HG02610 (cell line): ENCODE measurements at regions not wholly inside any gene's neighbourhood (a gene's known extent, or its start where the extent isn't known, plus 50 kb on each side); places are given as distances from the start of the nearest gene placed in this dataset.
"Not testable (repeated sequence)": the region's sequence is repeated elsewhere in the genome, so short reads cannot be mapped to it uniquely, and the experiment has no call there.

Experiments used
- ATAC-seq: cut with Tn5 transposase; IDR thresholded peaks from one replicate; pipeline ENCODE4 v1.9.1; 2021; ENCODE audit warnings: mild to moderate bottlenecking, moderate library complexity; ENCODE audit not compliant: unreplicated experiment

- no peak for ATAC-seq
Measured at GRCh38 chr2:225254363-225254762, 145.1 kb upstream of the NYAP2 start.

GRCh38 chr2:225244933-225245332 is 154.6 kb upstream of the NYAP2 start:
- ATAC-seq, result no peak

DNA sequence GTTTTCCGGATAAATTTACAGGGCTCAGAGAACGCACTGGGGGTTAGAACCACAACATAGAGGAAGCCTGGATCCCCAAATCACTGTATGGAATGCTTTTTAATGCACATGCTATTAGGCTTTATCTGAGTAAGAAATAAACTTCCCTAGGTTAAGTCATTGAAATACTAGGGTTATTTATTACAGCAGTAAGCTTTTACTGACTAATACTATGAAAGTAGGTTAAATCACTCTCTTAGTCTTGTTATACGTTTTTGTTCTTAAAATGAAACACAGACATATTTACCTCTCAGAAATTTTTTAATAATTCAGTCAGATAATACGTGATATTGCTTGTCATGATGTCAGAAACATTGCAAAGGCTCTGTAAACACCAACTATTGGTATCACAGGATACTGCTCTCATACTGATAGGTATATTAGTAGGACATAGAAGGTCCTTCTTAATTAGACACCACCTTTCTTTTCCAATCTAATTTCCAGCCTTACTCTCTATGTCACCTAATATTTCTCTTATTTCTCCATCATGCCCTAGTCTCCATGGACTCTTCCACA is 162.7 kb upstream of the NYAP2 start:
- no peak for ATAC-seq

- ATAC-seq, result no peak
Measured at GRCh38 chr2:225233234-225233633, 166.3 kb upstream of the NYAP2 start.

DNA sequence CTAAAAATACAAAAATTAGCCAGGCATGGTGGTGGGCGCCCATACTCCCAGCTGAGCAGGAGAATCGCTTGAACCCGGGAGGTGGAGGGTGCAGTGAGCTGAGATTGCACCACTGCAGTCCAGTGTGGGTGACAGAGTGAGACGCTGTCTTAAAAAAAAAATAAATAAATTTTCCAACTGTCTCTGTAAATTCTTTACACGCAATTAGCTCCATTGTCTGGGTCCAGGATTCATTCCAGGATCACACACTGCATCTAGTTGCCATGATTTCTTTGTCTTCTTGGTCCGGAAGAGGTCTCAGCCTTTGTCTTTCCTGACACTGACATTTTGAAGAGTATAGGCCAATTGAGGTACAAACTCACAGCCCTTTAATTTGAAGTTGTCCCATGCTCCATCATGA is 167.6 kb upstream of the NYAP2 start:
- ATAC-seq, result no peak

- not testable (repeated sequence) for ATAC-seq
Measured at GRCh38 chr2:225229346-225229745, 170.2 kb upstream of the NYAP2 start.

DNA sequence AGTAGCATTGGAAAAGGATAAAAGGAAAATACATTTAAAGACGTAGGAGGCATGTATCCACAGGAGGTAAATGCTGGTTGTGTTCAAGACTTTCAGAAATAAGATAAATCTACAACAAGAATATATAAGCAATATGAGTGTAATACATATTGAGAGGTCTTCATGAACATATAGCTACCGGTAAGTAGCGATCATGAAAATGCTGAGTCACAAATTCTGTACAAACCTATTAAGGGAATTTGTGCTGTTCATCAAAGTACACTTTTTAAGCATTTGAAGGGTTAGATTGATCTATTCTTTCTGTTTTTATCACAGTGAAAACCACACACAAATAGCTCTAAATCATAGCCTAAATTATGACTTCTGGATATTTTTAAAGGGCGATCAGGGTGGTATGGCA is 173.1 kb upstream of the NYAP2 start:
- no peak for ATAC-seq

DNA sequence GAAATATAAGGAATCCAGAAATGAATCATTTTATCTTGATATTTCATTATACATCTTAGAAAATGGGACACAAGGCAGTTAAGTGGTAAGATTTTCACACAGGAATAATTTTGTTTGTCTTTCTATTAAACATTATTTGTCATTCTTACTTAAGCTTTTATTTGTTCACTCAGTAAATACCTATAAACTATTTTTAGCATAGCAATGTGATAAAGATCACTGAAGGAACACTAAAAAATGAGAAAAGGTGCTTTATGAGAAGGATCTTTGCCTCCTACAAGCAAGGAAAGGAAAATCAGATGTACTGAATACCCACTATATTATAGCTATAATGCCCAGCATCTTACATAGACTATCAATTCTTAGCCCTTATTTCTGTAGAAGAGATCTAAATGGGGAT is 176.2 kb upstream of the NYAP2 start:
- no peak for ATAC-seq

DNA sequence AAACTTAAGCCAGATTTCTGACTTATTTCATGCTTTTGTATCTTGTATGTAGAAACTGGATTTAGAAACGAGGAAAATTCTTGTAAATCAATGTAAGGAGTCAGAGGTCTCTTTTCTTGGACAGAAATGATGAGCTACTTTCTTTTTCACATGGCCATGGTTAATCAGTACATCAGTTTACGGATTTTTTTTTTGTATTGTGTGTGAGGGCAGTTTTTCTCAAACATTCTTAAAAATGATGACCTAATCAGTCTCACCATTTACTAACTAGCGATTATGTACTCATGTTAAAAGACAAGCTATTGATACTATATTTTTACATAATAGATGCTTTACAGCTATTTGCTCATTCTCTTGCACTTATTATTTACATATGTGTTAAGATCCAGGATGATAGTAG is 165.2 kb upstream of the DOCK10 start:
- no peak for ATAC-seq

DNA sequence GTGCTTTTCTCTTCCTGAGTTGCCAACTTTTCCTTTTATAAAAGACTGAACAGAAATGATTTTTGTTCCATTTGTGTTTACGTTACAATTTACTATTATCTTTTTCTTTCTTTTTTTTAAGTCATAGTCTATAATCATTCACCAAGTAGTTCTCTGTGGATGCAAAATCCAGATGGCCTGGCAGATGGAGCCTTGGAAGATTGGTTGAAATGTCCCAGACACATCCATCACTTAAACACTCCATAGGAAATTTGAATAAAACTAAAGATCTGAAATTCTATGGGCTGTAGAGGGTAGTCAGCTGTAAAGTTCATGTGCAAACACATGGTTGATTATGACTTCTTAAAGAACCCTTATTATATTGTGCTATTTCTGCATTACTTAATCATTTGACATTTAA is 164.8 kb upstream of the DOCK10 start:
- ATAC-seq, result no peak

GRCh38 chr2:225196579-225196978 is 154.3 kb upstream of the DOCK10 start:
- ATAC-seq, result no peak

- ATAC-seq, result no peak
Measured at GRCh38 chr2:225192869-225193268, 150.6 kb upstream of the DOCK10 start.

GRCh38 chr2:225190987-225191386 is 148.7 kb upstream of the DOCK10 start:
- no peak for ATAC-seq

- no peak for ATAC-seq
Measured at GRCh38 chr2:225184948-225185347, 142.7 kb upstream of the DOCK10 start.

DNA sequence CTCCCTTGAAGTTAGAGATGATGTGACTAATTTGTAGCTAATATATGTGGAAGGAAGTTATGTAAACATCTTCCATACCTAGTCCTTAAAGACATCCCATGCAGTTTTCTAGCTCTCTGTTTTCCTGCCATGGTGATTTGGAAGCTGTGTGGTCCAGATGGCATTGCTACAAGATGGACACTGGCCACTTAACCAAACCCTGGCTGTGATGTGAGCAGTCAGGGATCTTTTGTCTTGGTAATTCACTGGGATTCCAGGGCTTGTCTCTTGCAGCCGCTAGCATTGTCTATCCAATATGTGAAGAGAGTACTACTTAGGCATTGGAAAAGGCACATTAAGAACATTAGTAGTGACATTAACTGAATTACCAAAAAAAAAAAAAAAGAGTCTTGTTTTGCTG is 139.9 kb upstream of the DOCK10 start:
- ATAC-seq, result no peak

- no peak for ATAC-seq
Measured at GRCh38 chr2:225177098-225177497, 134.8 kb upstream of the DOCK10 start.

DNA sequence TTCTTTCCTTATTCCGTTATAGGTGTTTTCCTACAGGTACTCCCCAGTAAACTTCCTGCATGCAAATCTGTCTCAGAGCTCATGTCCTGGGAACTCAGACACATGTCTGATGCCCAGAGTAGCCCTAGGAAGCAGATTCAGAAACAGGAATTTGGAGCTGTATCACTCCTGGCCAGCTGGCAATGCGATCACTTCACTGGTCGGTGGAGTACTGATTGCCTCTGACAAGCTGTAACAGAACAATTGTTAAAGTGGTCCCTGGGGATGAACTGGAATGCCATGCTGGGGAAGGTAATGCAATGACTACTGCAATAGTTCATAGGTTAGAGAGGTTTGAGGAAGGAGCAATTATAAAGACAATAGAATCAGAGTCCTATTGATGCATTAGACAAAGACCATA is 131.6 kb upstream of the DOCK10 start:
- no peak for ATAC-seq

GRCh38 chr2:225171350-225171749 is 129.1 kb upstream of the DOCK10 start:
- ATAC-seq, result no peak

GRCh38 chr2:225170162-225170561 is 127.9 kb upstream of the DOCK10 start:
- ATAC-seq, result no peak

- ATAC-seq, result no peak
Measured at GRCh38 chr2:225169396-225169795, 127.1 kb upstream of the DOCK10 start.

GRCh38 chr2:225165052-225165451 is 122.8 kb upstream of the DOCK10 start:
- no peak for ATAC-seq

- no peak for ATAC-seq
Measured at GRCh38 chr2:225164401-225165050, 122.3 kb upstream of the DOCK10 start.

DNA sequence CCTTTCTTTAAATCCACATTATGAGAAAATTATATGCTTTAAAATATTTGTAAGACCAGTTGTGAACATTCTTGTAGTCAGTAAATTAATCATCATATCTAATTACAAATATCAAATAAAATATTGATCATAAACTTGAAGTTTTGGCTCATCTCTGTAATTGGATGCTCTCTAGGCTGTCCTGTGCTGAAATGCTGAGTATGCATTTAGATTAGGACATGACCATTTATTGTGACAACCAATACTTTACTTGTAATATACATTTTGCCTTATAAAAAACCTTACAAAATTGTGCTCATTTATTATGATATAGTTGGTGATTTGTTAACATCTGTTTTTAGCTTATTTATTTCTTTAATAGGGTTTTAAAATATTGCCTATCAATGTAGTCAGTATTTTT is 116.1 kb upstream of the DOCK10 start:
- no peak for ATAC-seq
